ENCODE measurements at regions not wholly inside any gene's neighbourhood (a gene's known extent, or its start where the extent isn't known, plus 50 kb on each side); places are given as distances from the start of the nearest gene placed in this dataset.

- intact Hi-C loops (cut with DNase I), result no loop called here
- Histone ChIP-seq H3K27me3 (no peaks in the 10 kb centered on the region), H3K4me1 (no peaks in the 10 kb centered on the region), H3K4me3 (no peak overlapping the region), H3K9ac (ENCODE audit: low read depth in 2 of 2, low read length in 2 of 2) (no peak overlapping the region), H3K36me3 (no peaks in the 10 kb centered on the region), H3K9me3 (no peaks in the 10 kb centered on the region), H3K27ac (no peak overlapping the region)
- TF ChIP-seq CTCF (IDR thresholded peaks at IDR 0.05), result no peak
- DNase-seq, result no peak
These were observed 75.4 kb upstream of the PPP1R3C start for GRCh38 chr10:91708174-91708861.

GRCh38 chr10:91707236-91707635, 74.4 kb upstream of the PPP1R3C start:
- Histone ChIP-seq H3K9ac (ENCODE audit: low read depth in 2 of 2, low read length in 2 of 2) (no peak overlapping the region), H3K9me3 (no peaks in the 10 kb centered on the region), H3K27me3 (no peaks in the 10 kb centered on the region), H3K27ac (no peak overlapping the region), H3K36me3 (no peaks in the 10 kb centered on the region), H3K4me3 (no peak overlapping the region), H3K4me1 (no peaks in the 10 kb centered on the region)
- no peak for DNase-seq
- no peak for TF ChIP-seq CTCF (IDR thresholded peaks at IDR 0.05)
- intact Hi-C loops (cut with DNase I), result no loop called here

- Histone ChIP-seq H3K36me3 (no peaks in the 10 kb centered on the region), H3K27me3 (no peaks in the 10 kb centered on the region), H3K4me3 (no peak overlapping the region), H3K9me3 (no peaks in the 10 kb centered on the region), H3K9ac (ENCODE audit: low read depth in 2 of 2, low read length in 2 of 2) (no peak overlapping the region), H3K27ac (no peak overlapping the region), H3K4me1 (no peaks in the 10 kb centered on the region)
- DNase-seq, result no peak
- intact Hi-C loops (cut with DNase I), result no loop called here
- no peak for TF ChIP-seq CTCF (IDR thresholded peaks at IDR 0.05)
These were observed 73.2 kb upstream of the PPP1R3C start for GRCh38 chr10:91705948-91706670.

- Histone ChIP-seq H3K9ac (ENCODE audit: low read depth in 2 of 2, low read length in 2 of 2) (no peak overlapping the region), H3K36me3 (no peaks in the 10 kb centered on the region), H3K27ac (no peak overlapping the region), H3K4me3 (no peak overlapping the region), H3K9me3 (no peaks in the 10 kb centered on the region), H3K27me3 (no peaks in the 10 kb centered on the region), H3K4me1 (no peaks in the 10 kb centered on the region)
- TF ChIP-seq CTCF (IDR thresholded peaks at IDR 0.05), result no peak
- no peak for DNase-seq
- intact Hi-C loops (cut with DNase I), result no loop called here
These were observed 69.7 kb upstream of the PPP1R3C start for GRCh38 chr10:91702620-91703019.

GRCh38 chr10:91700788-91701444, 68.0 kb upstream of the PPP1R3C start:
- Histone ChIP-seq H3K4me3 (no peak overlapping the region), H3K9me3 (no peaks in the 10 kb centered on the region), H3K27ac (no peak overlapping the region), H3K27me3 (no peaks in the 10 kb centered on the region), H3K4me1 (no peaks in the 10 kb centered on the region), H3K9ac (ENCODE audit: low read depth in 2 of 2, low read length in 2 of 2) (no peak overlapping the region), H3K36me3 (no peaks in the 10 kb centered on the region)
- TF ChIP-seq CTCF (IDR thresholded peaks at IDR 0.05), result no peak
- intact Hi-C loops (cut with DNase I), result no loop called here
- no peak for DNase-seq
